Middle frontal gyrus (tissue), 1 donor: ENCODE measurements at regions not wholly inside any gene's neighbourhood (a gene's known extent, or its start where the extent isn't known, plus 50 kb on each side); places are given as distances from the start of the nearest gene placed in this dataset.

Source experiments
- DNase-seq: peaks from one replicate; pipeline ENCODE4 v3.0.0-alpha.2; 2015; ENCODE audit warnings: low spot score; ENCODE audit errors: extremely low spot score

GRCh38 chr1:17930635-17931034, 175.5 kb downstream of the ACTL8 start:
- no peak for DNase-seq

DNA sequence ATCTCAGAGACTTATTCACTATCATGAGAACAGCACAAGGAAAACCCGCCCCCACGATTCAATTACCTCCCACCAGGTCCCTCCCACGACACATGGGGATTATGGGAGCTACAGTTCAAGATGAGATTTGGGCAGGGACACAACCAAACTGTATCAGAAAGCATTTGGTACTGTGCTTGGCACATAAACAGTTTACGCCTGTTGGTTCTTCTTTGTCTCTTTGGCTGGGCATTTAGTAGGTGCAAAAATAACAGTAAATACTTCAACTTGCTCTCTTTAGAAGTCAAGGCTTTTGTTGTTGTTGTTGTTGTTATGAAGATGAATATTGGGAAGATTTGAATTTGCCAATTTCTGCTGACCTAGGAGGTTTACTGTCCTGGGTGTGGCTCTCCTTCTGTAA, 175.4 kb upstream of the IGSF21 start:
- DNase-seq: no peak

- no peak for DNase-seq
These were observed 174.1 kb upstream of the IGSF21 start for GRCh38 chr1:17933501-17933900.

DNA sequence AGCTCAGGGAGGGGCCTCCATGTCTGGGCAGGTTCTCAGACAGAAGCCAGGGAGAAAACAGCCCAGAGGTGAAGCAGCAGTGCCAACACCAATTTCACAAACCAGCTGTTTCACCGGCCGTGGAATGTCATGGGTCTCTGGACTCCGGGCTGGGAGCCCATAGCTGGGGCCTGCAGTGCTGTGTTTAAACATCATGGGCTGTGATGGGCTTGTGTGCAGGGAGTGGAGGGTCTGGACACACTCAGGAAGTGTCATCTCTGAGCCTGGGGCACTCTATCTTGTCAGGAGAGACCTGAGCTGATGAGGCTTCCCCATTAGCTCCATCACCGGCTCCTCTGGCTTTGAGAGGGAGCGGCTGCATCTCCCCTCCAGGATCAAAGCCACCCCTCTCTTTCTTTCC, 173.6 kb upstream of the IGSF21 start:
- no peak for DNase-seq

DNA sequence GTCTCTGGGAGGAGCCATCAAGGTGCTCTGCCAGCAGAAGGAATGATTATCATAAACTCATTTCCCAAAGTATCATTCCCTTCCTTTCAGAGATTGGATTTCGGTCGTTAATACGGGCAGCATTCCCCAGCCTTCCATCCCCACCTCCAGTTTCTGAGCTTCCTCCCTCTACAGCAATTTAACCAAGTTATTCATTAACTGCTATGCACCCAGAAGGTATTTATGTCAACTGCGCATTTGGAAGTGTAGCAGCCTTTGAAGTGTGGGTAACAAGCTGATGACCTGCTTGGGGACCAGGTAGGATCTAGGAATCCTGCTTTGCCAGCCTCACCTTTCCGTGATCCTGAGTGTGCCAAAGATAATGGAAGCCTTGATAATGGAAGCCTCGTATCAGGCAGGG, 172.4 kb upstream of the IGSF21 start:
- no peak for DNase-seq

GRCh38 chr1:17941431-17942189, 166.0 kb upstream of the IGSF21 start:
- no peak for DNase-seq

DNA sequence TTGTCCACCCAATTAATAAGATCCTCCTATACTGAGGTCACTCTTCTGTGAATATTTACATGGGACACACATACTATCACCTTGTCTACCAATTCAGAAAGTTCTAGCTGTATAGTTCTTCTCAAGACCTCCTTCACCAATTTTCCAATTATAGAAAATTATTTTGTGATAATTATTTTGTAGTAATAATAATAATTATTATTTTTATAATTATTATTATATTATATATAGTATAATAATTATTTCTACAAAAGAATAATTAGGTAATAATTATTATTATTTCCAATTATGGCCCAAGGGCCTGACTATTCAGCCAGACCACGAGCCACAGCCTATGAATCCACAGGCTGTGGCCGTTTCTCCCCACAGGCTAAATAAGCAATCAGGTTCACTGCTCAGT, 164.1 kb upstream of the IGSF21 start:
- DNase-seq: no peak

GRCh38 chr1:17944646-17945045, 163.0 kb upstream of the IGSF21 start:
- DNase-seq: no peak

DNA sequence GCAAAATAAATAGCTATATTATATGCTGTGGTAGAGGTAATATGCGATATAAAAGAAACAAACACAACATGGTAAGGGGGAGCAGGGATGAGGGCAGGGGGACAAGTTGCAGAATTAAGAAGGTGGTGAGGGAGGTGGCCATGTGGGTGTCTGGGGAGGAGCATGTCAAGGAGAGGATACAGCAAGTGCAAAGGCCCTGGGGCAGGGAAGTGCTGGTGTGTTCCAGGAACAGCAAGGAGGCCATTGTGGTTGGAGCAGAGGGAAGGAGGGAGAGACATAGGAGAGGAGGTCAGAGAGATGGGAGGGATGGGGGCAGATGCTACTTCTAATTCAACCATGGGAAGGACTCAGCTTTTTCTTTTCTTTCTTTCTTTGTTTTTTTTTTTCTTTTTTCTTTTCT, 161.2 kb upstream of the IGSF21 start:
- no peak for DNase-seq

- no peak for DNase-seq
These were observed 159.0 kb upstream of the IGSF21 start for GRCh38 chr1:17948594-17948993.

GRCh38 chr1:17949511-17949910, 158.1 kb upstream of the IGSF21 start:
- no peak for DNase-seq

- no peak for DNase-seq
These were observed 156.9 kb upstream of the IGSF21 start for GRCh38 chr1:17950728-17951127.

DNA sequence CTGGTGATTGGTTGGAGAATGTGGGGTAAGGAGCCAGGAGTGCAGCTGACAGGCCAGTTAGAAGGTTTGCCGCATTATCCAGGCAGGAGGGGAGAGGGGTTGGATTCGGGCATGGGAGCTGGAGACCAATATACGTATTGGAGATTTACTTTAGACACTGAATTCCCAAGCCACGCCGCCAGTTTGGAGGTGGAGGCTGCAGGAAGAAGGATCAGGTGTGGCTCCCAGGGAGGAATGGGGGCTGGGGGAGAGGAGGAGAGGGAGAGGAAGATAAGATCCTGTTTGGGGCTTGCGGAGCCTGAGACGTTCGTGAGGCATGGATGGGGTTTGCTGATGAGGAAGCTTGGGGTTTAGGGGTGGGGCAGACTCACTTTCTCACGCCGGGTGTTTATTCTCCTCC, 155.1 kb upstream of the IGSF21 start:
- DNase-seq: no peak

GRCh38 chr1:17953921-17954320, 153.7 kb upstream of the IGSF21 start:
- no peak for DNase-seq

DNA sequence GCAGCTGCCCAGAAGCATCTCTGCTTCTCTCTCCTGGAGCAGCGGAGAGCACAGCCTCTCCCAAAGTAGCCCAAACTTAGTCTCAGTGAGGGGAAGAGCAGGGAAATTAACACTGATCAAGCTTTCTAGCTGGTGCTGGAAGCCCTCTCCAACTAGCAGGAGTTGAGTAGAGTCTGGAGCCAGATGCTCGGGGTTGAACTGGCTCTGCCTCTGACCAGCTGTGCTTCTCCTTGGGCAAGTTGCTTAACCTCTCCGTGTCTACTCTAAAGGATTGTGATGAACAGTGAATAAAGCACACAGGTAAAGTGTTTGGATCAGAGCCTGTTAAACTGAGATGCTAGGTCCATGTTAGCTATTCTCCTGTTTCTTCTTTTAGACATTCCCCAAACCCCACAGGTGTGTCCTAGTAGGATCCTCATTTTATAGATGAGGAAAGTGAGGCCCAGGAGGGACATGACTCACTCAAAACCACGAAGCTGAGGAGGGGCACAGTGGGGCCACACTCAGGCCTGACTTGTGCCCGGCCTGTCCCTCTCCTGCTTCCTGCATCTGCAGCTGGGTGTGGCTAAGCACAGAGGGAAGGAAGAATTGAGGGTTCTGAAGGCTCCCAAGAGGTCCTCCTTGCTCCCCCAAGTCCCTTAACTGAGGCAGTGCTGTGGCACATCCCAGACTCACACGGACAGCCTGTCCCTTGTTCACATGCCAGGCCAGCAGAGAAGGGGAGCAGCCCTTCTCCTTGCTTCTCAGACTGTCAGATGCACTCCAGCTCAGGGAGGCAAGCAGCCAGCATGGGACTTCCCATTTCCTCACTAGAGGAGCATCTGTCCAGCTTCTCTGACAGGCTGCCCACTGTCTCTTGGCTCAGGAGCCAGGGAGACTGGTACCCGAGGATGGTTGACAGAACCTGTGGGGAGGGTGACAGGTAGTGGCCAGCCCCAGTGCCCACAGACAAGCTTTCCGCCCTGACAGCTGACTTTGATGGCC, 152.0 kb upstream of the IGSF21 start:
- DNase-seq: no peak

DNA sequence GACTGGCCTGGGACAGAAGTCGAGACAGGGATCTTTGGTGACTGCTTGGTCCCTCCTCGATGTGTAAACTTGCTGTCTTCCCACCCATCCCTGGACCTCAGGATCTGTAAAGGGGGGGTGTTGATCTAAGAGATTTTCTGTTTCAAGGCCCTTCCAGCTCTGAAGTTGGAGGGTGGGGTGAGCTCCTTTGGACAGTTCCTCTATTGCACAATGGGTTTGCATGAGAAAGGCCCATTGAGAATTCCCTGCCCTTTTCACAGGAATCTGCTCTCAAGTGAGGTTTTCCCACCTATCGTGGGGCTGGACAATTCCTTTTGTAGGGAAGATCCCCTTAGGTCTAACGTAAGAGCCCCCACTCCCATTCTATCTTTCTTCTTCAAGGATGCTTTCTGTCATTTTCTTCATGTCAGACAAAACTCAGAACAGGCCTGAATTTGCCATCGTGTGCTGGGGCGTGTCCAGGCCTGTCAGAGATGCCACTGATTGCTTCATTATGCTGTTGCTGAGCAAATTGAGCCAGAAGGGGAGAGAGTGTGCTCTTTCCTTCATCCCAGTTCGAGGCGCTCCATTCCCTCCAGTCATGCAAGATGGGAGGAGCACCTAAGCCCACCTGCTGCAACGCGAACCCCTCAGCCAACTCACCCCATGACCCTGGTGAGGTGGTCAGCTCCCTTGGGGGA, 149.9 kb upstream of the IGSF21 start:
- no peak for DNase-seq

- no peak for DNase-seq
These were observed 148.9 kb upstream of the IGSF21 start for GRCh38 chr1:17958704-17959103.

- DNase-seq: no peak
These were observed 144.1 kb upstream of the IGSF21 start for GRCh38 chr1:17963513-17963912.

DNA sequence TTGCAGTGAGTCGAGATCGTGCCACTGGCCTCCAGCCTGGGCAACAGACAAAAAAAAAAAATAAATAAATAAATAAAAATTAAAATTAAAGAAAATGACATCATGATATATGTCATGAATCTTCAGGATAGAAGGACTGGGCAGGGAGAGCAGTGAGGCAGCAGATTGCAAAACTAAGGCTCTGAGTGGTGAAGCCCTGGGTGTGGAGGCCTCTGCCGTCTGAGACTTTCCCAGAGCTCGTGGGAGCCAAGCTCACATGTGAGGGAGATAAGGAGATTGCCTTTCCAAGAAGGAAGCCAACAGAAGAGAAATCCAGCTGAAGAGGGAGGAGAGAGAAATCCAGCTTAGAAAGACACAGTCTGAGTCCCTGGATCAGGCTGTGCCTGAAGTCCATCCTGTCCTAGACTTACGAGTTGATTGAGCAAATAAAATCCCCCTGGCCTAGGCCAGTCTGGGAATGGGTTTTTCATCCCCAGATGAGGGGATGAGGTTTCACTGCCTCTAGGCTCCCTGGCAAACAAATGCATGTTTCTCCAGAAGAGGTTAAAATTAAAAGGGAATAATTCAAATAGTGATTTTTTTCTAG, 142.0 kb upstream of the IGSF21 start:
- no peak for DNase-seq

DNA sequence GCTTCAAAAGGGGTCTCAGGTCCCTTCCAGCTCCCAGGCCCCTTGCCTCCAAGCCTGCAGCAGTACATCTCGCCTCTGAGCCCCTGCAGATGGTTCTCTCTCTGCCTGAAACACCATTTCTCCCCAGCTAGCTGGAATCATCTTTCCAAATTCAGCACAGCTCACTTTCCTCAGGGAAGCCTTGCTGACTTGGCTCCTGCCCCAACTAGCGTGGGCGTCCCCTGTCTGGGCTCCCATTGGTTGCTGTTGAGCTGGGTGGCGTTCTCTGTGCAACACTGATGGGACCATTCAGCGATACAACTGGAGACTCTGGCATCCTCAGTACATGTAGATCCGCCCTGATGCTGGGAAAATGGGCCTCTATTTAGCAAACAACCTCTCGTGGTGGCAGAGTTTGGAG, 141.3 kb upstream of the IGSF21 start:
- DNase-seq: peak; percentile 61

DNA sequence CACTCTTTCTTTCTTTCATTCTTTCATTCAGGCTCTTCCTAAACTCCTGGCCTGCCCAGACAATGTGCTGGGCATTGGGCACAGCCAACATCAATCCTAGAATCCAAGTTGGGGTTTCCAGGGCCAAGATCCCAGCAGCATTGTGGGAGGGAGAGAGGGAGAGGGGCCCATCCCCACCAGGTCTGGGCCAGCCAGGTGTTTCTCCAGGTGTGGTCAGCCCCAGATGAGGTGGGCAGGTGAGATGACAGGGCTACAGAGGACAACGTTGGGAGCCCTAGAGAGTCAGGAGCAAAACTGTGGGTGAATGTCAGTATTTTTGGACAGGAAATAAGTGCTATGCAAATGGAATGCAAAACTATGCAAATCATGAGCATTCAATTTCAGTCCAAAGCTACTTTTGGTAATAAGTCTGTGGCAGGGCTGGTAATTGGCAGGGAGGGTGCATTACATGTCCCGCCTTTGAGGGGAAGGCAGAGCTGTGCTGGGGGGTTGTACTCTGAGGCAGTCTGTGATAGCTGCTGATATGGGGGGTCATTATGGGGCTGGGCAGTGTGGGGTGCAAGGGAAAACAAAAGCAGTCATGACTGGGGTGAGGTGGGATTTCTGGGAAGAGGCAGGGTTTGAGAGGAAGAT, 139.9 kb upstream of the IGSF21 start:
- peak; percentile 28 for DNase-seq
